ENCODE measurements at regions not wholly inside any gene's neighbourhood (a gene's known extent, or its start where the extent isn't known, plus 50 kb on each side); places are given as distances from the start of the nearest gene placed in this dataset.

GRCh38 chr7:9782275-9782674 lies 1191.4 kb upstream of the PHF14 start:
- Histone ChIP-seq H3K36me3 (ENCODE audit: insufficient read depth, low read length) (no peaks in the 10 kb centered on the region), H3K27ac (ENCODE audit: low read depth, low read length) (no peak overlapping the region), H3K4me3 (ENCODE audit: low read depth, low read length) (no peak overlapping the region), H3K27me3 (ENCODE audit: insufficient read depth, low read length) (no peaks in the 10 kb centered on the region), H2AFZ (ENCODE audit: low read length, unreplicated experiment) (no peak overlapping the region), H3K79me2 (ENCODE audit: control insufficient read depth, insufficient read depth, low read length, unreplicated experiment) (no peaks in the 10 kb centered on the region), H3K4me1 (ENCODE audit: control insufficient read depth, insufficient read depth, low read length, unreplicated experiment) (no peaks in the 10 kb centered on the region)

- no peak overlapping the region for H2AFZ ChIP-seq (ENCODE audit: low read length, unreplicated experiment)
- no peaks in the 10 kb centered on the region for H3K79me2 ChIP-seq (ENCODE audit: control insufficient read depth, insufficient read depth, low read length, unreplicated experiment)
- no peak overlapping the region for H3K27ac ChIP-seq (ENCODE audit: low read depth, low read length)
- no peaks in the 10 kb centered on the region for H3K4me1 ChIP-seq (ENCODE audit: control insufficient read depth, insufficient read depth, low read length, unreplicated experiment)
- no peak overlapping the region for H3K4me3 ChIP-seq (ENCODE audit: low read depth, low read length)
- H3K27me3 ChIP-seq (ENCODE audit: insufficient read depth, low read length), result no peaks in the 10 kb centered on the region
- H3K36me3 ChIP-seq (ENCODE audit: insufficient read depth, low read length), result no peaks in the 10 kb centered on the region
These were observed 1188.5 kb upstream of the PHF14 start for GRCh38 chr7:9785211-9785610.

GRCh38 chr7:9796241-9796640 lies 1177.4 kb upstream of the PHF14 start:
- Histone ChIP-seq H3K4me1 (ENCODE audit: control insufficient read depth, insufficient read depth, low read length, unreplicated experiment) (no peaks in the 10 kb centered on the region), H3K79me2 (ENCODE audit: control insufficient read depth, insufficient read depth, low read length, unreplicated experiment) (no peaks in the 10 kb centered on the region), H2AFZ (ENCODE audit: low read length, unreplicated experiment) (no peak overlapping the region), H3K4me3 (ENCODE audit: low read depth, low read length) (no peak overlapping the region), H3K27me3 (ENCODE audit: insufficient read depth, low read length) (no peaks in the 10 kb centered on the region), H3K27ac (ENCODE audit: low read depth, low read length) (no peak overlapping the region), H3K36me3 (ENCODE audit: insufficient read depth, low read length) (no peaks in the 10 kb centered on the region)

- H3K27me3 ChIP-seq (ENCODE audit: insufficient read depth, low read length), result no peaks in the 10 kb centered on the region
- H3K4me1 ChIP-seq (ENCODE audit: control insufficient read depth, insufficient read depth, low read length, unreplicated experiment), result no peaks in the 10 kb centered on the region
- no peak overlapping the region for H3K4me3 ChIP-seq (ENCODE audit: low read depth, low read length)
- no peaks in the 10 kb centered on the region for H3K79me2 ChIP-seq (ENCODE audit: control insufficient read depth, insufficient read depth, low read length, unreplicated experiment)
- no peaks in the 10 kb centered on the region for H3K36me3 ChIP-seq (ENCODE audit: insufficient read depth, low read length)
- no peak overlapping the region for H2AFZ ChIP-seq (ENCODE audit: low read length, unreplicated experiment)
- no peak overlapping the region for H3K27ac ChIP-seq (ENCODE audit: low read depth, low read length)
These were observed 1151.0 kb upstream of the PHF14 start for GRCh38 chr7:9822458-9823290.

GRCh38 chr7:9835199-9835598 lies 1138.5 kb upstream of the PHF14 start:
- no peak overlapping the region for H3K27ac ChIP-seq (ENCODE audit: low read depth, low read length)
- H3K4me3 ChIP-seq (ENCODE audit: low read depth, low read length), result no peak overlapping the region
- no peaks in the 10 kb centered on the region for H3K4me1 ChIP-seq (ENCODE audit: control insufficient read depth, insufficient read depth, low read length, unreplicated experiment)
- no peaks in the 10 kb centered on the region for H3K27me3 ChIP-seq (ENCODE audit: insufficient read depth, low read length)
- no peaks in the 10 kb centered on the region for H3K36me3 ChIP-seq (ENCODE audit: insufficient read depth, low read length)
- H2AFZ ChIP-seq (ENCODE audit: low read length, unreplicated experiment), result no peak overlapping the region
- H3K79me2 ChIP-seq (ENCODE audit: control insufficient read depth, insufficient read depth, low read length, unreplicated experiment), result no peaks in the 10 kb centered on the region

GRCh38 chr7:9836671-9837070 lies 1137.0 kb upstream of the PHF14 start:
- Histone ChIP-seq H3K27ac (ENCODE audit: low read depth, low read length) (no peak overlapping the region), H3K4me3 (ENCODE audit: low read depth, low read length) (no peak overlapping the region), H3K36me3 (ENCODE audit: insufficient read depth, low read length) (no peaks in the 10 kb centered on the region), H2AFZ (ENCODE audit: low read length, unreplicated experiment) (no peak overlapping the region), H3K79me2 (ENCODE audit: control insufficient read depth, insufficient read depth, low read length, unreplicated experiment) (no peaks in the 10 kb centered on the region), H3K4me1 (ENCODE audit: control insufficient read depth, insufficient read depth, low read length, unreplicated experiment) (no peaks in the 10 kb centered on the region), H3K27me3 (ENCODE audit: insufficient read depth, low read length) (no peaks in the 10 kb centered on the region)

- H3K27ac ChIP-seq (ENCODE audit: low read depth, low read length), result no peak overlapping the region
- H3K4me1 ChIP-seq (ENCODE audit: control insufficient read depth, insufficient read depth, low read length, unreplicated experiment), result no peaks in the 10 kb centered on the region
- no peaks in the 10 kb centered on the region for H3K27me3 ChIP-seq (ENCODE audit: insufficient read depth, low read length)
- no peaks in the 10 kb centered on the region for H3K79me2 ChIP-seq (ENCODE audit: control insufficient read depth, insufficient read depth, low read length, unreplicated experiment)
- no peak overlapping the region for H3K4me3 ChIP-seq (ENCODE audit: low read depth, low read length)
- no peak overlapping the region for H2AFZ ChIP-seq (ENCODE audit: low read length, unreplicated experiment)
- H3K36me3 ChIP-seq (ENCODE audit: insufficient read depth, low read length), result no peaks in the 10 kb centered on the region
These were observed 1131.4 kb upstream of the PHF14 start for GRCh38 chr7:9842301-9842700.

- Histone ChIP-seq H2AFZ (ENCODE audit: low read length, unreplicated experiment) (no peak overlapping the region), H3K36me3 (ENCODE audit: insufficient read depth, low read length) (no peaks in the 10 kb centered on the region), H3K27ac (ENCODE audit: low read depth, low read length) (no peak overlapping the region), H3K79me2 (ENCODE audit: control insufficient read depth, insufficient read depth, low read length, unreplicated experiment) (no peaks in the 10 kb centered on the region), H3K27me3 (ENCODE audit: insufficient read depth, low read length) (no peaks in the 10 kb centered on the region), H3K4me1 (ENCODE audit: control insufficient read depth, insufficient read depth, low read length, unreplicated experiment) (no peaks in the 10 kb centered on the region), H3K4me3 (ENCODE audit: low read depth, low read length) (no peak overlapping the region)
These were observed 1126.8 kb upstream of the PHF14 start for GRCh38 chr7:9846902-9847301.

- H2AFZ ChIP-seq (ENCODE audit: low read length, unreplicated experiment), result no peak overlapping the region
- H3K27me3 ChIP-seq (ENCODE audit: insufficient read depth, low read length), result no peaks in the 10 kb centered on the region
- H3K36me3 ChIP-seq (ENCODE audit: insufficient read depth, low read length), result no peaks in the 10 kb centered on the region
- no peak overlapping the region for H3K27ac ChIP-seq (ENCODE audit: low read depth, low read length)
- H3K4me1 ChIP-seq (ENCODE audit: control insufficient read depth, insufficient read depth, low read length, unreplicated experiment), result no peaks in the 10 kb centered on the region
- no peak overlapping the region for H3K4me3 ChIP-seq (ENCODE audit: low read depth, low read length)
- no peaks in the 10 kb centered on the region for H3K79me2 ChIP-seq (ENCODE audit: control insufficient read depth, insufficient read depth, low read length, unreplicated experiment)
These were observed 1119.1 kb upstream of the PHF14 start for GRCh38 chr7:9854605-9855004.

- Histone ChIP-seq H3K79me2 (ENCODE audit: control insufficient read depth, insufficient read depth, low read length, unreplicated experiment) (no peaks in the 10 kb centered on the region), H3K27me3 (ENCODE audit: insufficient read depth, low read length) (no peaks in the 10 kb centered on the region), H3K4me3 (ENCODE audit: low read depth, low read length) (no peak overlapping the region), H3K4me1 (ENCODE audit: control insufficient read depth, insufficient read depth, low read length, unreplicated experiment) (no peaks in the 10 kb centered on the region), H3K27ac (ENCODE audit: low read depth, low read length) (no peak overlapping the region), H2AFZ (ENCODE audit: low read length, unreplicated experiment) (no peak overlapping the region), H3K36me3 (ENCODE audit: insufficient read depth, low read length) (no peaks in the 10 kb centered on the region)
These were observed 1117.0 kb upstream of the PHF14 start for GRCh38 chr7:9856668-9857067.

GRCh38 chr7:9863545-9863944 lies 1110.1 kb upstream of the PHF14 start:
- Histone ChIP-seq H3K79me2 (ENCODE audit: control insufficient read depth, insufficient read depth, low read length, unreplicated experiment) (no peaks in the 10 kb centered on the region), H3K4me1 (ENCODE audit: control insufficient read depth, insufficient read depth, low read length, unreplicated experiment) (no peaks in the 10 kb centered on the region), H3K27me3 (ENCODE audit: insufficient read depth, low read length) (no peaks in the 10 kb centered on the region), H3K27ac (ENCODE audit: low read depth, low read length) (no peak overlapping the region), H3K36me3 (ENCODE audit: insufficient read depth, low read length) (no peaks in the 10 kb centered on the region), H3K4me3 (ENCODE audit: low read depth, low read length) (no peak overlapping the region), H2AFZ (ENCODE audit: low read length, unreplicated experiment) (no peak overlapping the region)
